Stimulated activated CD4-positive, alpha-beta T cell treated with anti-CD3 and anti-CD28 coated beads, Interleukin-15, amount 100 ng/mL, for 1 hour (primary cell): ENCODE measurements at regions not wholly inside any gene's neighbourhood (a gene's known extent, or its start where the extent isn't known, plus 50 kb on each side); places are given as distances from the start of the nearest gene placed in this dataset.
"Not testable (repeated sequence)": the region's sequence is repeated elsewhere in the genome, so short reads cannot be mapped to it uniquely, and the experiment has no call there.

Experiments used
- DNase-seq, 2 donors: peaks; one replicate each; pipeline ENCODE4 v3.0.0-alpha.2; 2020; ENCODE audit warnings: low read depth in 1 of 2, low spot score in 1 of 2

DNA sequence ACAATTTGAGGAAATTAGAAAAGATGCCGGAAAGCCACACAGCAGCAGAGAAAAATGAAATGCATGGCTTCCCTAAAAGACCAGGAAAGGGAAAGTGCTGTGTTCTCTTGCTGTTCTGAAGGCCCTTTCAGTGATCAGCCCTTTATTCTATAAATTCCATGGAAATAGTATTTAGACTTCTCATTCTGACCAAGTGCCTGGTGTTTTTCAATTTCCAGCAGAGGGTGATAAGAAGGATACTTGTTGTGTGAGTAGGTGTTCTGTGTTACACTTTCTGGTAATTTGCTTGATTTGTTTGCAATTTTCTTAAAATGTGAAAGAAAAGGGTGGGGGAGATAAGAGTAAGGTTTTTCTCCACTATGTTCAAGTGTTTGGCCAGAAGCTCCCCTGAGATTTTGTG, 504.5 kb downstream of the IRS1 start:
- no peak for DNase-seq

DNA sequence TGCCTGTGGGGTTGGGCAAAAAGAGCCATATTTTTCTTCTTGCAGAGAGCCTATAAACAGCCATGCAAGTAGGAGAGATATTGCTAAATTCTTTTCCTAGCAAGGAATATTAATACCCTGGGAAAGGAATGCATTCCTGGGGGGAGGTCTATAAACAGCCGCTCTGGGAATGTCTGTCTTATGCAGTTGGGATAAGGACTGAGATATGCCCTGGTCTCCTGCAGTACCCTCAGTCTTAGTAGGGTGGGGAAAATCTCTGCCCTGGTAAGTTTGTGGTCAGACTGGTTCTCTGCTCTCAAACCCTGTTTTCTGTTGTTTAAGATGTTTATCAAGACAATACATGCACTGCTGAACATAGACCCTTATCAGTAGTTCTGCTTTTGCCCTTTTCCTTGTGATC, 508.3 kb downstream of the IRS1 start:
- not testable (repeated sequence) for DNase-seq

DNA sequence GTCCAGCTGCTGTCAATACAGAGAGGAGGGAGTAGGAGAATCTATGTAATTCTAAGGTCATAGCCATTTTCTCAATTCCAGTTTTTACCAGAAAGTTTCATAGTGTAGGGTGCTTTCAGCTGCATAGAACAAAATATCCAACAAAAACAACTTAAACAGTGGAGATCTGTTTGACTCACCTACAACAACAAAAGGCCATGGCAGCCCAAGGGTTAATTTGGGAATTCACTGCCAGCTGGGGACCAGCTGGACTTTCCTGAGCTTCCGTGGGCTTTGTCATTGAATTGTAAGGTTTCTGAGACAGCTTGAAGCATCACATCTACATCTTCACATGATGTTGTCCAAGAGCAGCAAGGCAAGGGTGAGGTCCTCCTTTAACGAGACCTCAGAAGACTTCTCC, 512.7 kb downstream of the IRS1 start:
- no peak for DNase-seq

DNA sequence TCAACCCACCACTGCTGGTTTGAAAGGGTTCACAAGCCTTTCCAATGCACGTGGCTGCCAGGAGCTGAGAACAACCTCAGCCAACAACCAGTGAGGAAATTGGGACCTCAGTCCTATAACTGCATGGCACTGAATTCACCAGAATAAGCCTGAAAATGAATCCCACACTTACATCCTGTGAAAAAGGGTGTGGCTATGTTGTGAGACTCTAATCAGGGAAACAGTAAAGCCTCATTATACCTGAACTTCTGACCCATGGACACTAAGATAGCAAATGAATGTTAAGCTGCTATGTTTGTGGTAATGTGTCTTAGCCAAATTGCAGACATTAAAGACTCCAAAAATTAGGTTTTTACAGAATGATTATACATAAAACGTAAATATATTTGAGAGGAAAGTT, 515.8 kb downstream of the IRS1 start:
- no peak for DNase-seq

DNA sequence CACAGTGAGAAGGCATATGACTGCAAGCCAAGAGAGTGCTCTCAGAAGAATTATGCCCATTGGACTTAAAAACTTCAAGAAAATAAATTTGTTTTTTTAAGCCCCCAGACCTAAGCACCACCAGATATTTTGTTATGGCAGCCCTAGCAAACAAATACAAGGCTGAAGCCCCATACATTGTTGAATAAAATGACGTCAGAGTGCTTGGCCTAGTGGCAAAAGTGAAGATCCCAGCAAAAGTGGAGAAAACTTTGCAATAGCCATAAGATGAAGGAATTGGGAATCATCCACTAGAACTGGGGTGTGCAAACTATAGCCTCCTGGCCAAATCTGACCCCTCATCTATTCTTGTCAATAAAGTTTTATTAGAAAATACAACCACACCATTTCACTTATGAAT, 517.5 kb downstream of the IRS1 start:
- no peak for DNase-seq

DNA sequence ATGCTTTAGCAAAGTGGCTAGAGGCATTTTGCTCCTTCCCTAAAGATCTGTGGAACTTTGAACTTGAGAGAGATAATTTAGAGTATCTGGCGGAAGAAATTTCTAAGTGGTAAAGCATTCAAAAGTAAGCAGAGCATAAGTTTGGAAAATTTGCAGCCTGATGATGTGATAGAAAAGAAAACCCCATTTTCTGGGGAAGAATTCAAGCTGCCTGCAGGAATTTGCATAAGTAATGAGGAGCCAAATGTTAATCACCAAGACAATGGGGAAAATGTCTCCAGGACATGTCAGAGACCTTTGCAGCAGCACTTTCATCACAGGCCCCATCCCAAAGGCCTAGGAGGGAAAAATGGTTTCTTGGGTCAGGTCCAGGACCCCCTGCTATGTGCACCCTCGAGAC, 519.5 kb downstream of the IRS1 start:
- not testable (repeated sequence) for DNase-seq

DNA sequence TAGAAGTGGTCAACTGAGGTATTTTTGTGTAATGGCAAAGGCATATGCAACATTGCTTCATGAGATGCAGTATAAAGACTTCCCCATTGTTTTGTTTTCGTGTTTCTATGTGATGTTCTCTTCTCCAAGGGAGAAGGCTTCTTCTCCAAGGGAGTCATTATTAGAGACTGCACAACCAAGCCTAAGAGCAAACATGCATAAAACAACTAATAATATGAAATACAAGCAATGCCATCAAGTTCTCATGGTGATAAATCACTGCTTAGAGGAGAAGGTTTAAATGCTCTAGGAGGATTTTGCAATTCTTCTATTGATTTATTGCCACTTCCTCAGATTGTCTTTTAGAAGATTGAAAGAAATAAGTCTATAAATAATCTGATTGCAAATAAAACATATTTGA, 524.4 kb downstream of the IRS1 start:
- DNase-seq: no peak

DNA sequence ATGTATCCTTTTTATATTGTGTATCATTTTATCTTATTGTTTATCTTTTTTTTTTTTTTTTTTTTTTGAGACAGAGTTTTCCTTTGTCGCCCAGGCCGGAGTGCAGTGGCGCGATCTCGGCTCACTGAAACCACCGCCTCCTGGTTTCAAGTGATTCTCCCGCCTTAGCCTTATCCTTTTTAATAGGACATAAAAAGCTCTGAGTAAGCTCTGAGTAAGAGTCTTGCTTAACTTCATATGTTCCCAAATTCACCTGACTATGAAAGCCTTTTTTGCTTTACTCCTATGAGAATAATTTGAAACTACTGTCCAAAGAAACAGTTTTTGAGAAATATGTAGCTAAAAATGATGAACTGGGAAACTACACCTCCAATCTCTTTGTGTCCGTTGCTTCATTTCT, 525.5 kb downstream of the IRS1 start:
- no peak for DNase-seq

DNA sequence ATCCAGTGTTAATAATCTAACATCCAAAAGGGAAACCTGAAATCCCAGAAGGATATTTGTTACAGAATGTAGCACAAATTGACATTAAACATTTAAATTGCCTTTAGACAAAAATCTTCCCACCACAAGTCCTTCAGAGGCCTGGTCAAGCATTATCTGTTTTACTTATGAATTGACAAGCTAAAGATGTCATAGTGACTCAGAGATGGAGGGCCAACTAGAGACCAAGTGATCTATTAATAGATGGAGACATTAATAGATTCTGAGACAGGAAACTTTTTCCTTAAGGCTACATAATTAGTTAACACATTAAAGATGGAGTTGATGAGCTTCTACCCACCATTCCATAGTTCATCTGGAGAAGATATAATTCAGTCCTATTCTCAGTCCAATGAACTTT, 526.2 kb downstream of the IRS1 start:
- no peak for DNase-seq

DNA sequence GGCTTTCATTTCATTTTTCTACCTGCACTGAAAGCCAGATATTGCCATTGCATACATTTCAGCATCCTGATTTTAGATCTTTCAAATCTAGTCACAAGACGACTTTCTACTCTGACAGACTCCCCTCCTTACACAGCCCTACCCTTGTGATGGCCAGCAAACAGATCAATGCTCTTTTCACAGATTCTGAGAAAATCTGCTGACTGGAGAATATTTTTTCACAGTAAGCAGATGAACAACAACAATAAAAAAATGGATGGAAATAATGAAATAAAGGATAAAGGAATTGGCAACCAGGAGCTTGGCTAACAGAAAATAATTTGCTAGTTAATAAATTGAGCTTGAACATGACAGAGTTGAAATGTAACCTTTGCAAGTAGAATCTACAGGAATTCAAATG, 527.2 kb downstream of the IRS1 start:
- no peak for DNase-seq

DNA sequence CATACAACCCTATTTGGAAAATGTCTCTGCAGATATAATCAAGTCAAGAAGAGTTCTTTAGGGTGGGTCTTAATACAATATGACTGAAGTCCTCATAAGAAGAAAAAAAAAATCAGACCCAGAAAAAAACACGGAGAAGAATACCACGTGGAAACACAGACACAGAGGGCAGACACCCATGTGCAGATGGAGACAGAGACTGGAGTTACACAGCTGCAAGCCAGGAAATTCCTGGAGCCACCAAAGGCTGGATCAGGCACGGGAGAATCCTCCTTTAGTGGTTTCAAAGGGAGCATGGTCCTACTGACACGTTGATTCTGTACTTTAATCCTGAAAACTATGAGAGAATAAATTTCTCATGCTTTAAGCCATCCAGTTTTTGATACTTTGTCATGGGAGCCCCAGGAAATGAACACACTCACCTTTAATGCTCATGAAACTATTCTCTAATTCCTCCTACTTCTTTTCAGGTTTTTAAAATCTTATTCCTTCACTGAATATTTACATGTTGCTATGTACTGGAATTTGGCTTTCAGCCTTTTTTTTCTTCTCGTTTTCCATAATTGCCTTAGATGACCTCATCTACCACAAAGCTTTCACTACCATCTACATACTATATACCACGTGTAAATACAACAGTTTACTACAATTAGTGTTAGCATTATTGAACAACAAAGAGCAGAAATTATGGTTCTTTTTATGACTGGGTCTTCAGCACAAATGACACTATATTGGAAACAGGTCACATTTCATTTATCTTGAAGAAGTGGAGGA, 529.1 kb downstream of the IRS1 start:
- DNase-seq: no peak

DNA sequence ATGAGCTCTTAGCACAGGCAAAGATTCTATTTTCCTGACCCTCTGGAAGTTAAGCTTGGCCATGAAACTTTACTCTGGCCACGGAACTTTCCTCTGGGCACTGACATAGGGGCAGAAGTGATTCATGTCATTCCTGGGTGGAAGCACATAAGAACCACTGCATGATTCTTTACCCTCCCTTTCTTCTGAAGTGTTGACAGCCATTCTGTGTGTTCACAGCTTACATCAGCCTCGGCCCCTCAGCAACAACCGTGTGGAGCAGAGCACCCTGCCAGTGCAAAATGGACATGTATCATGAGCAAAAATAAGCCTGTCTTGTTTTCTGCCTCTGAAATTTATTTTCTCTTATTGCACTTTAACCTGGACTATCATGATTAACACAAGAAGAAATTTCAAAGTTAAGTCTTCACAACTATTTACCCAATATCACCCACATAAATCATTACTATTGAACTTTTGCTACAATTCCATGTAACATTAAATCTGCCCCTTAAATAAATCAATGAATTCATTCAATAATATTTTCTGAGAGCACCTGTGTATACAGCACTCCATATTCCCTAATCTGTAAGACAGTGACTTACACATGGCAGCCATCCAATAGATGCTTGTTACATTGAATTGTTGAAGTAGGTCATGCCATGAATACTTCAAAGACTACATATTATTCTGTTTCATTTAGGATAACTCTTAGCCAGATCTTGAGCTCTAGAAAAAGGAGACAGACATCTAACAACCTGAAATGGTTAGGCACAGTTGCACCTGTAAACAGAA, 531.9 kb downstream of the IRS1 start:
- DNase-seq: no peak

DNA sequence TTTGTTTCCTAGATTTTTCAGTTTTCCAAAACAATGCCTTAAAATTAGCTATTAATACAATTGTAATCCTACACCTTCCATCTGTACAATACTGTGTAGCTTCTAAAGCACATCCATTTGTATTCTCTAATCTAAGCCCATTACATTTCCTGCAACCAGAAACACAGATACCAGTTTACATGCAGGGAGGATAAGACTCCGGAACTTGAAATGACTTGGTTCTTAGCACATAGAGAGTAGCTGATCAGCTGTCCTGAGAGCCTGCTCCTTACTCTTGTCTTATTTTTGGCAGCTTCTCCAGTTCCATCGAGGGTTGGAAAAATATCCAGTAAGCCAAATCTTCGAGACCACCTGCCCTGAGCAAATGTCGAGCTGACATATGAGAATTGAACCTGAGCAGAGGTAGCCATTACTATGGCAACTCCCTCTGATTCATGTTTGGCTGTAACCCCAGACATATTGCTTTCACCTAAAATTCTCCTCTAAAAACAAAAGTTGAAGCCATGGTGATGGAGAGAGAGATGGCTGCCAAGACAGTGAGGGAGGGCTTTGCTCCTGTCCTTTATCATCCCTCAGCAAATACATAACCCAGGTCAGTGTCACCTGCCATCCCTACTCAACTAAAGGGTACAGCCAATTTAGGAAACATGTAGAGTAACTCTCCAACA, 542.8 kb downstream of the IRS1 start:
- no peak for DNase-seq

DNA sequence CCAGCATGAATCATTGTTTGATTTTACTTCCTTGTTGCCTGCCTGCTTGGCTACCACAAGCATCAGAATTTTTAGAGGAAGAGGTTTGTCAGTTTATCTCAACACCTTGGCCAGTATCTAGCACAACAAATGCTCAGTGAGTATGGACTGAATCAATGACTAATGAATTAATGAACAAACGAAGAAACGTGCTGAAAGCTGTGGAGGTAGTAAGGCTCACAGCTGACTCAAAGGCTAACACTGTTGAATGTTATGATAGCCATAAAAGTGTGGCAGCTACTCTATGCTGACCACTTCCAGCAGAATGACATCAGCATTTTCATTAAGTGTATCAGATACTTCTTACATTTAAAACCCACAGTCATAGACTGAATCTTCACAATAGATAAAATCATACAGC, 543.4 kb downstream of the IRS1 start:
- no peak for DNase-seq

DNA sequence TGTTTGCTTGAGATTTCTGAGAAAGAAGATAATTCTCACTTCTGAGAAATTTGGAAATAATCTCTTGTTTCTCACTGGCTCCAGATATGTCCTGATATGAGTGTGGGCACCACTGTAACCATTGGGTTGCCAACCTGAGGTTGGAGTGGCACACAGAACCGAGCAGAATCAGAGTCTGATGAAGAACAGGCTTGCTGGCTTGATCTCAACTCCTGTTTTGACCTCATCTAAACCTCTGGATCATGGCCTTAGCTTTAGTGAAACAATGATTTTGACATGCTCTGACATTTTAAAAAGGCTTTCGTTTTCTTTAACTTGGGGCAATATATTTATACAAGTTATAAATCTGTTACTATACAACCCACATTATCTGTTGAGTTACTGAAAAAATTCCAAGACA, 548.0 kb downstream of the IRS1 start:
- DNase-seq: no peak

DNA sequence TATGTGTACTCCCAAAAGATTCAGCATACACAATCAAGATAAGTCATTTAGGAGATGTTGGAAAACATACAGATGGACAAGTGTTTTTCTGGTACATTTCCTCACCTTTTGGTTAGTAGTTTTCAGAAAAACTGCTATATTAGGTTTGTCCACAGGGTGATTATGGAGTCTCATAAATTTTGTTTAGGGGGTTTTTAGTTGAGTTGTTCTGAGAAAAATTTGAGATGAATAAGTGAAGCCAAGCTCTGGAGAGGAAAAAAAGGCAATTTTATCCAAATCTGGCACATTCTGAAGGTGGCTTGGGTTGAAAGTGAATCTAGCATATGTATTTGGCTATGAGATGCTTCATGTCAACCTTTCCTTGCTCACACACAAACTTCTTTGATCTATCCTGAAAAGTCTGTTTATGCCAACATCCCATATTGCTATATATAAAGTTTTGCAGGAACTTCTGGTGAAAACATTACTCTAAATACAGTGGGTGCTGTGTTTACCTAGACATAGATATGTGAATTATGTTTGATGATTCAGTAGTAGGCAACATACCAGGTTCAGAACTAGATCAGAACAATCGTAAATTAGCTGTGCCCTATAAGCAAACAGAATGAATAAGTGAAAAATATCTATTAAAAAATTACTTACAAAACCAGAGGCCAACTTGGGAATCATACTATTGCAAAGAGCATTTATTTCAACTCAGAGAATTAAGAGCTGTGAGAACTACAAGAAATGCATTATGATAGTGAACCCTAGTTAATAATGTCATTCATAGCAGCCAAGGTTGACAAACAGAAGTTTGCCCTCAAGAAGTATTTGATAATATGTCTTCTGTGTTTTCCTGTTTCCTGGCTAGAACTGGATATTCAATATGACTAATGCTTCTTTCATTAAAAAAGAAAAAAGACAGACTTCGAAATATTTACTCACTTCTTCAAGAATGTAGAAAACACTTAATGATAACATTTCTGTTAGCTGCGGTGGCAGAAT, 552.0 kb downstream of the IRS1 start:
- no peak for DNase-seq

DNA sequence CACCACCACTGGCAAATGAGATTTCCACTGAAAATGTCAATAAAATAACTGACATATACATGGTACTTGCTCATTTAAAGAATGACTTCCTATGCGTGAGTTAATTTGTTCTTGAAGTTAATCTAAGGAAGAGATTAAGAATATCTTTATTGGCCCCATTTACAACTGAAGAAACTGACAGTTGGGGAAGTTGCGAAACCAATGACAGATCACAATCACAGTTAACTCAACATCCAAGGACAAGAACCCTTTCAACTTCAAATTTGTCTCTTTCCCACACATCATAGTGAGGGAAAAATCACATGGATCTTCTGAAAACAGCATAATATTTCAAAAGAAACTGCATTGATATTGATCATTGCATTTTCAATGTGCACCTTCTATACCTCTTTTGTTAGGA, 565.4 kb downstream of the IRS1 start:
- no peak for DNase-seq

DNA sequence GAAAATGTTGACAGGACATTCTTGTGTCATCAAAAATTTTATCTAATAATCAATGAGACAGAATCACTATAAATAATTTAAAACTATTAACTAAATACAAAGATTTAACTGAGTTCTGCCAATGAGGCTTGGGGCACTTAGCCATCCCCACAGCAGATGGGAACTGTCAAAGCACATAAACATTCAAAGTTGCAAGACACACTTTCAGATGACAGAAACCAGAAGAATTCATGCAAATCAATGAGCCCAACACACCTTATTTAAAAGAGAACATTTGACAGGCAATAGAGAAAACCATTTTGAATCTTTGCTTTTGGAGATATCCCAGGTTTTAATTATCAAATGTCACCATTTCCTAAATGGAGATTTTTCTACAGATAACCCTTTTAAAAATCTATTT, 566.2 kb downstream of the IRS1 start:
- DNase-seq: no peak

DNA sequence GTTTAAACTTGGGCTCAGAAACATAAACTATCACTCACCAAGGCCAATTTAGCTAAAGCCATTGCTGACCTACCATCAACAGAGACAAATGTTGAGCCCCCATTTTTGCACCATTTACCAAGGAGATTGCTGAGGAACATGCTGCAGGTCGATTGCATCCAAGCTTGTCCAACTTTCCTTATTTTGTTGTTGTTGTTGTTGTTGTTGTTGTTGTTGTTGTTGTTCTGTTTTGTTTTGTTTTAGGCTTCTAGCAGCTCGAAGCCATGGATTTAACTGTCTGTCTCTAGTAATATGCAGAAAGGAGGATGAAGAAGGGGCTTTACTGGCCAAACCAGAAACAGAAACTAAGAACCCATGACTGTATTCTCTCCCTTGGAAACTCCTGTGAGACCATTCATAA, 571.5 kb downstream of the IRS1 start:
- DNase-seq: no peak

DNA sequence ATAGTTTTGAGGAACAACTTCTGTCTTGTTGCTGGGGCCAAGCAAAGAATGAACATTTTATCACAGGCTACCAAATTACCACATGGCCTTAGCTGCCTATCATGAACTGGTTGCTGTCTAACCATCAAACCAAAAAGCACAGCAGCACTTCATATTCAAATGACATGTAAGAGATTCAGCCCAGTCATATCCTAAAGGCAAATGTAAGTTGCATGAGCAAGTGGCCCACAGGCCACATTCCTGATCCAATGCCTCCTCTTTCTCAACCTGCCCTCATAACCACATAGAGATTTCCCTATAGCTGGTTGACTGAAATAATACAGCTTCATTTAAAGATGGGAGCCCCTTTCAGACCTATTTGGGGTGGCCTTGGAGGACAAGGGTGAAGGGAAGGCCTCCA, 572.3 kb downstream of the IRS1 start:
- no peak for DNase-seq

DNA sequence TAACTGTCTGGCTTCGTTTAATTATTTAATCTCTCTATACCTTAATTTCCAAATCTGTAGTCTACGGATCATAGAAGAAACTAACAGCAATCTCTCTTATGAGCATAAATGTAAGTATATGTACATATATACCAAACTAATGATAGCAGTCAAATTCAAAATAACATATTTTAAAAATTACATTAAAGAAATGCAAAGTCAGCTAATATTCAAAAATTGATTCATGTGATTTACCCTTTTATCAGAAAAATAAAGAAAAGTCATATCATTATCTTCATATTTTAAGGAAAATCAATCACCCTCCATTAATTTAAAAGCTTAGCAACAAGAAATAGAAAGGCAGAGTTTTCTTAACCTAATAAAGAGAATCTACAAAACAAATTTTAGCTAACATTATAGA, 575.9 kb downstream of the IRS1 start:
- DNase-seq: no peak
